WI38 (cell line): ENCODE measurements at regions not wholly inside any gene's neighbourhood (a gene's known extent, or its start where the extent isn't known, plus 50 kb on each side); places are given as distances from the start of the nearest gene placed in this dataset.

Experiments
- H3K4me3 ChIP-seq: 2 replicates; pipeline ENCODE4 v1.5.1; 2011; ENCODE audit warnings: low read depth, mild to moderate bottlenecking, control low read depth, low read length
- CTCF ChIP-seq: IDR thresholded peaks from 2 replicates; pipeline ENCODE4 v1.5.1; 2012; ENCODE audit warnings: low read depth, mild to moderate bottlenecking, control low read depth, low read length

GRCh38 chr7:135811506-135811905, 62.9 kb upstream of the FAM180A start:
- no peak for TF ChIP-seq CTCF
- no peak overlapping the region for H3K4me3 ChIP-seq

DNA sequence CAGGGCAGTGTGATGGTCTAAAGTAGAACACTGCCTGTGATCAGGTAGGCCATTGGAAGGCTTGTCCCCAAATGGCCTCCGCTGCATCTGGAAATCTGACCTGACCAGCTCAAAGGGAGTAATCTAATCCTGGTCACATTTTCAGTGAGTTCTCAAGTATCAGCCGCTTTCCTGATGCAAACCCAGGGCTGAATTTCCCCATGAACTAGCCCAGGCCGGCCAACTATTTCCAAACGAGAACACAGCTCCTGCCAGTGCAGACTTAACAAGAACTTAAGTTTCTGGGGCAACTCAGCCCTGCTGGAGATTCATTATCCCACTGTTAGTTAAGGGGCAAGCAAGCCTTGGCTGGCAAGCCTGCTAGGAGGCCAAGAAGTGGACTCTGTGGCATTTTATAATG, 59.6 kb upstream of the FAM180A start:
- no peak for TF ChIP-seq CTCF
- no peak overlapping the region for H3K4me3 ChIP-seq

GRCh38 chr7:135803143-135803542, 54.5 kb upstream of the FAM180A start:
- no peak overlapping the region for H3K4me3 ChIP-seq
- TF ChIP-seq CTCF = no peak

DNA sequence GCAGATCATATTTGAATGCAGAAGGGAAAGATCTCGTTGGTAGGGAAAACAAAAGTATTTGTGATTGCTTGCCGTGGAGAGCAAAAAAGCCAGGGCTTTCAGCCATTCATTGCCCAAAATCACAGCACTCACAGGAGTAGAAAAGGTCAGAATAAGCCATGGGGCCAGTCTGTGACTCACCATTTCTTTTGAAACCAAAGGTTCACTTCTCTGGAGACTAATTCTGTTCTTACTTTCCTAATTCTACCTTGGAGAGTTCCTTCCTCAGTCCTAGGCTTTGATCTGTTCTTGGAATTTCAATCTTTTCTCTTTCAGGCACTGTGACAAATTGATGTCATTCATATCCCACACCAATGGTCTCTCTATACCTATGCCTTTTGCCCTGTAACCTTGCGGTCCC, 54.1 kb upstream of the FAM180A start:
- TF ChIP-seq CTCF = no peak
- no peak overlapping the region for H3K4me3 ChIP-seq

DNA sequence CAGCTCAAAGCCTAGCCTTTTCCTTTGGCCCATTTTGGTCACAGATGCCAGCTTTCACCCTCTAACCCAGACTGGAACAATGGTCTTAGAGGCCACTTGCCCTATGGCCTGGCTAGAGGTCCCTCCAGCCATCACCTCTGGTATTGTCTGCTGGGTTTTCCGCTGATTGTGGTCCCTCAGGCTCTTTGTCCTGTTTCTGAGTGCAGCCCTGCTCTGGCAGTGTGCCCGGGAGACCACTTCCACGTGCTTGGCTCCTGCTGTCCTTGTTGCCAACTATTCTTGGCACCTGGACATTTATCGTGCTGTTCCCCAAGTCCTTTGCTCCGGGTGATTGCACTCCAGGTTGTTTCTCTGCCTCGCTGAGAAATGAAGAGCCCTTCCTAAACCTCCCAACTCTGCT, 53.3 kb upstream of the FAM180A start:
- H3K4me3 ChIP-seq = no peak overlapping the region
- TF ChIP-seq CTCF = no peak

DNA sequence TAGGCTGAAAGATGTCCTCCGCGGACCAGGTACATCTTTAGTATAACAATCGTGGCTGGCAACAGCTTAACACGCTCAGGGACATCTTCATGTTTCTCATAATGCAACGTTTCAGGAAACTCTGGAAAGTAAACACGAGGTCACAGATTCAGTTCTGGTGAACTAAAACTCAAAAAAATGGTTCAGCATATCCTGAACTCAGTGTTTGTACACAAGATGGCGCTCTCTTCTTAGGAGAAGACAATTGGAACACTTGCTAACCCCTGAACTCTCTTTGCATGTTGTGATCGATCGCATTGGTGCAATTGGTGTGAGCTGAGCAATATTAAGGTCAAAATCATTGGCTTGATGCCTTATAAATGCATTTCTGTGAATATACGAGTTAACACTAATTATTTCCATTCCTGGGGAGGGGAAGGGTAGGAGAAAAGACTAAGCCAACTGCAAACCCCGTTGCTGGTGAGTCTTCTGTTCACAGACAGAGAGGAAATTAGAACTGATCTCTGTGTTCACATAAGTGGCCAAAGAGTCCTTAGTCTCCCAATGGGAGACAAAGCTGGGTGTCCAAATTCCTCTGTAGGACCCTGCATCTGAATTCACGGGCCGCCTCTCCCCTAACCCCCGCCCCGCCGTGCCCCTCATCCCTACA, 52.6 kb upstream of the FAM180A start:
- no peak overlapping the region for H3K4me3 ChIP-seq
- TF ChIP-seq CTCF = peak; percentile 45; the same call in 1 of the 2 replicates

GRCh38 chr7:135800560-135800959, 51.9 kb upstream of the FAM180A start:
- no peak for TF ChIP-seq CTCF
- no peak overlapping the region for H3K4me3 ChIP-seq
